HCT116 (cell line): ENCODE measurements at regions not wholly inside any gene's neighbourhood (a gene's known extent, or its start where the extent isn't known, plus 50 kb on each side); places are given as distances from the start of the nearest gene placed in this dataset.

ENCODE experiments used
- ATAC-seq: fragments of 200-7000 bp; cut with Tn5 transposase; 2 replicates; pipeline ENCODE4 v1.9.1; 2020; ENCODE audit warnings: mild to moderate bottlenecking, moderate library complexity
- BruUV-seq: library from RNA; stranded (reverse); fragments of 400-500 nt; replicated peaks from 2 replicates; lab custom pipeline; 2021; lab: Mats Ljungman, UMichigan
- CTCF ChIA-PET: fragments of 300-600 bp; sonication (Branson Sonifier 250); formaldehyde crosslinking; loops from one replicate; lab custom pipeline; 2021; ENCODE audit warnings: antibody characterized with exemption; lab: Charles Lee
- POLR2A ChIA-PET: fragments of 300-600, 350-600 bp; sonication (Branson Sonifier 250); formaldehyde crosslinking; loops from one replicate; lab custom pipeline; 2021; ENCODE audit warnings: antibody characterized with exemption; lab: Charles Lee
- RAD21 ChIA-PET, 2 experiments: fragments of 300-600 bp; sonication (Branson Sonifier 250); formaldehyde crosslinking; loops; one replicate each; lab custom pipeline; 2023; ENCODE audit warnings: low total read pairs in 2 of 2; ENCODE audit not compliant: uncharacterized antibody in 2 of 2, unreplicated experiment in 2 of 2, low non-redundant PET in 1 of 2; lab: Charles Lee
- DNase-seq: peaks from one replicate; pipeline ENCODE4 v3.0.0-alpha.2; 2010; ENCODE audit warnings: low read depth, low spot score
- H2AFZ ChIP-seq: fragments of 200-600 bp; shearing (Covaris generic), sonication (generic); 2 replicates; pipeline ENCODE4 v1.6.1; 2017; ENCODE audit warnings: low read depth, mixed run types, mixed read lengths, antibody characterized with exemption, low read length; ENCODE audit not compliant: poor library complexity, severe bottlenecking
- H3K27ac ChIP-seq: 2 replicates; pipeline ENCODE4 v1.5.1; 2012; ENCODE audit warnings: low read depth, low read length
- H3K27me3 ChIP-seq: fragments of 200-600 bp; sonication (generic); 2 replicates; pipeline ENCODE4 v1.6.1; 2016; ENCODE audit warnings: mixed run types, low read length, mixed read lengths; ENCODE audit not compliant: insufficient read depth
- H3K36me3 ChIP-seq, 2 experiments: fragments of 200-500 bp in 1 of 2; fragments of 200-600 bp in 1 of 2; sonication (Bioruptor generic) in 1 of 2; sonication (generic) in 1 of 2; 2 replicates each; pipeline versions ENCODE4 v1.5.1 to v1.6.1; 2014 to 2016; ENCODE audit warnings: low read length in 2 of 2, inconsistent platforms in 1 of 2, mixed read lengths in 1 of 2, mixed run types in 1 of 2; ENCODE audit not compliant: insufficient read depth in 2 of 2, control insufficient read depth in 1 of 2
- H3K4me1 ChIP-seq, 2 experiments: fragments of 200-600 bp in 1 of 2; sonication (generic) in 1 of 2; 2 replicates each; pipeline versions ENCODE4 v1.5.1 to v1.6.1; 2012 to 2017; ENCODE audit warnings: low read length in 2 of 2, inconsistent platforms in 1 of 2, mild to moderate bottlenecking in 1 of 2, mixed read lengths in 1 of 2, mixed run types in 1 of 2, moderate library complexity in 1 of 2; ENCODE audit not compliant: insufficient read depth in 2 of 2, control insufficient read depth in 1 of 2
- H3K4me2 ChIP-seq: fragments of 200-600 bp; sonication (generic); 2 replicates; pipeline ENCODE4 v1.6.1; 2017; ENCODE audit warnings: mixed run types, low read length, mixed read lengths
- H3K4me3 ChIP-seq, 2 experiments: fragments of 200-600 bp in 1 of 2; sonication (generic) in 1 of 2; replicated peaks in 1 of 2; 2 replicates each; pipeline ENCODE4 v1.5.1; 2011 to 2016; ENCODE audit warnings: low read length in 2 of 2, control low read depth in 1 of 2, low read depth in 1 of 2, mild to moderate bottlenecking in 1 of 2, mixed read lengths in 1 of 2, mixed run types in 1 of 2
- H3K79me2 ChIP-seq: fragments of 200-600 bp; sonication (generic); 2 replicates; pipeline ENCODE4 v1.6.1; 2017; ENCODE audit warnings: mild to moderate bottlenecking, mixed run types, low read length, moderate library complexity, mixed read lengths; ENCODE audit not compliant: insufficient read depth
- H3K9ac ChIP-seq: fragments of 200-600 bp; sonication (generic); 2 replicates; pipeline ENCODE4 v1.6.1; 2016; ENCODE audit warnings: low read length, mixed read lengths
- H3K9me2 ChIP-seq: fragments of 200-600 bp; sonication (generic), shearing (Covaris generic); 2 replicates; pipeline ENCODE4 v1.6.1; 2017; ENCODE audit warnings: mixed run types, mild to moderate bottlenecking, moderate library complexity; ENCODE audit not compliant: insufficient read depth
- H3K9me3 ChIP-seq, 2 experiments: fragments of 200-500 bp in 1 of 2; fragments of 200-600 bp in 1 of 2; sonication (Bioruptor generic) in 1 of 2; sonication (generic) in 1 of 2; 2 replicates each; pipeline ENCODE4 v1.6.1; 2014 to 2017; ENCODE audit warnings: low read length in 2 of 2, mixed read lengths in 2 of 2, inconsistent platforms in 1 of 2, low read depth in 1 of 2, mild to moderate bottlenecking in 1 of 2, mixed run types in 1 of 2, moderate library complexity in 1 of 2; ENCODE audit not compliant: control insufficient read depth in 1 of 2, insufficient read depth in 1 of 2
- H4K20me1 ChIP-seq: fragments of 200-600 bp; sonication (generic), shearing (Covaris generic); 2 replicates; pipeline ENCODE4 v1.6.1; 2017; ENCODE audit warnings: mixed run types, mild to moderate bottlenecking, moderate library complexity; ENCODE audit not compliant: insufficient read depth
- CTCF ChIP-seq, 3 experiments: fragments of 200-600 bp in 1 of 3; sonication (generic) in 1 of 3; IDR thresholded peaks in 2 of 3; conservative IDR thresholded peaks in 1 of 3; 2 replicates each; pipeline ENCODE4 v1.5.1; 2012 to 2017; ENCODE audit warnings: low read depth in 2 of 3, low read length in 2 of 3, antibody characterized with exemption in 1 of 3, borderline replicate concordance in 1 of 3, control low read depth in 1 of 3, mild to moderate bottlenecking in 1 of 3, mixed read lengths in 1 of 3, mixed run types in 1 of 3, moderate library complexity in 1 of 3; ENCODE audit not compliant: insufficient read depth in 1 of 3
- FOSL1 ChIP-seq: IDR thresholded peaks from 2 replicates; pipeline ENCODE4 v1.6.1; 2012; ENCODE audit warnings: low read depth
- REST ChIP-seq: IDR thresholded peaks from 2 replicates; pipeline ENCODE4 v1.6.1; 2012; ENCODE audit warnings: low read depth
- intact Hi-C: fragments of 100-400 bp; cut with micrococcal nuclease; formaldehyde crosslinking; loops from 2 replicates; pipeline ENCODE4 v1.10.0; 2022

GRCh38 chr3:139213936-139214335 lies 129.9 kb upstream of the MRPS22 start:
- Histone ChIP-seq H3K9me2 (no peaks in the 10 kb centered on the region), H3K4me1 (peaks cover 8 to 11% of the 10 kb centered on the region in 2 experiments; a peak in 2 of 4 replicates), H4K20me1 (no peaks in the 10 kb centered on the region), H2AFZ (no peak overlapping the region), H3K36me3 (no peaks in the 10 kb centered on the region), H3K9me3 (no peaks in the 10 kb centered on the region), H3K27me3 (no peaks in the 10 kb centered on the region), H3K4me3 (no peak overlapping the region), H3K4me2 (no peak overlapping the region), H3K27ac (no peak overlapping the region), H3K79me2 (no peaks in the 10 kb centered on the region), H3K9ac (no peak overlapping the region)
- no peak for TF ChIP-seq FOSL1
- TF ChIP-seq CTCF (IDR thresholded peaks at IDR 0.05 in 2 of 3, conservative IDR thresholded peaks at IDR 0.05 in 1 of 3; ENCODE audit: borderline replicate concordance in 1 of 3, insufficient read depth in 1 of 3, low read depth in 2 of 3, low read length in 2 of 3), result no peak
- no peak for TF ChIP-seq REST
- POLR2A ChIA-PET, result no interaction called here
- no peak for ATAC-seq
- no peak for DNase-seq
- no TSS peak for BruUV-seq
- CTCF ChIA-PET, result no interaction called here
- intact Hi-C loops, result no loop called here
- RAD21 ChIA-PET, result no interaction called here
